SK-N-SH (cell line): ENCODE measurements at regions not wholly inside any gene's neighbourhood (a gene's known extent, or its start where the extent isn't known, plus 50 kb on each side); places are given as distances from the start of the nearest gene placed in this dataset.

Source experiments
- CTCF ChIA-PET: fragments of 300-600, 350-600 bp; formaldehyde crosslinking; extraction: SDS; loops from one replicate; lab custom pipeline; 2021; lab: Yijun Ruan, JAX
- POLR2A ChIA-PET: fragments of 350-600 bp; sonication (Branson Sonifier 250); formaldehyde crosslinking; extraction: SDS; loops from one replicate; lab custom pipeline; 2020; ENCODE audit warnings: antibody characterized with exemption, inconsistent platforms; lab: Yijun Ruan, JAX
- DNase-seq: peaks from one replicate; pipeline ENCODE4 v3.0.0; 2012
- H2AFZ ChIP-seq: fragments of 200-600 bp; sonication (generic); 2 replicates; pipeline ENCODE4 v1.8.1; 2016; ENCODE audit warnings: antibody characterized with exemption, mild to moderate bottlenecking, low read depth
- H3F3A ChIP-seq: fragments of 200-600 bp; sonication (generic); replicated peaks from 2 replicates; pipeline ENCODE3; 2016; ENCODE audit warnings: antibody characterized with exemption, mild to moderate bottlenecking; ENCODE audit not compliant: insufficient read depth
- H3K27ac ChIP-seq, 2 experiments: fragments of 200-500 bp in 1 of 2; fragments of 200-600 bp in 1 of 2; sonication (Bioruptor generic) in 1 of 2; sonication (generic), shearing (Covaris generic) in 1 of 2; 2 replicates each; pipeline versions ENCODE4 v1.5.1 to v1.6.1; 2014 to 2016; ENCODE audit warnings: low read depth in 2 of 2, inconsistent platforms in 1 of 2, low read length in 1 of 2, mild to moderate bottlenecking in 1 of 2, mixed read lengths in 1 of 2
- H3K27me3 ChIP-seq: fragments of 200-600 bp; sonication (generic), shearing (Covaris generic); 2 replicates; pipeline ENCODE4 v1.6.1; 2016; ENCODE audit warnings: mixed run types; ENCODE audit not compliant: insufficient read depth
- H3K36me3 ChIP-seq, 2 experiments: fragments of 200-500 bp in 1 of 2; fragments of 200-600 bp in 1 of 2; sonication (Bioruptor generic) in 1 of 2; sonication (generic) in 1 of 2; replicated peaks in 1 of 2; 2 replicates each; pipeline versions ENCODE3 to v1.5.1; 2014 to 2016; ENCODE audit warnings: low read length in 1 of 2, mild to moderate bottlenecking in 1 of 2; ENCODE audit not compliant: insufficient read depth in 2 of 2, control insufficient read depth in 1 of 2
- H3K4me1 ChIP-seq, 2 experiments: fragments of 200-500 bp in 1 of 2; fragments of 200-600 bp in 1 of 2; sonication (Bioruptor generic) in 1 of 2; sonication (generic), shearing (Covaris generic) in 1 of 2; 2 replicates each; pipeline versions ENCODE4 v1.5.1 to v1.6.1; 2014 to 2016; ENCODE audit warnings: low read depth in 1 of 2, low read length in 1 of 2, mixed run types in 1 of 2; ENCODE audit not compliant: insufficient read depth in 2 of 2, control insufficient read depth in 1 of 2
- H3K4me2 ChIP-seq: fragments of 200-600 bp; sonication (generic), shearing (Covaris generic); 2 replicates; pipeline ENCODE4 v1.6.1; 2017; ENCODE audit warnings: mixed run types
- H3K4me3 ChIP-seq, 2 experiments: fragments of 200-500 bp in 1 of 2; fragments of 200-600 bp in 1 of 2; sonication (Bioruptor generic) in 1 of 2; sonication (generic), shearing (Covaris generic) in 1 of 2; 2 replicates each; pipeline versions ENCODE4 v1.5.1 to v1.8.1; 2014 to 2016; ENCODE audit warnings: low read depth in 2 of 2, inconsistent platforms in 1 of 2, low read length in 1 of 2, mild to moderate bottlenecking in 1 of 2, mixed read lengths in 1 of 2, moderate library complexity in 1 of 2
- H3K79me2 ChIP-seq: fragments of 200-600 bp; sonication (generic); 2 replicates; pipeline ENCODE4 v1.8.1; 2017; ENCODE audit warnings: mild to moderate bottlenecking; ENCODE audit not compliant: insufficient read depth
- H3K9ac ChIP-seq: fragments of 200-600 bp; sonication (generic); 2 replicates; pipeline ENCODE4 v1.6.1; 2017; ENCODE audit warnings: mixed run types
- H3K9me2 ChIP-seq: fragments of 200-600 bp; sonication (generic); 2 replicates; pipeline ENCODE4 v1.6.1; 2017; ENCODE audit warnings: mixed run types
- H3K9me3 ChIP-seq: fragments of 200-600 bp; sonication (generic); 2 replicates; pipeline ENCODE4 v1.6.1; 2017; ENCODE audit warnings: mixed run types, mild to moderate bottlenecking, moderate library complexity
- H4K20me1 ChIP-seq: fragments of 200-600 bp; sonication (generic); 2 replicates; pipeline ENCODE4 v1.6.1; 2017; ENCODE audit warnings: mild to moderate bottlenecking, mixed run types; ENCODE audit not compliant: insufficient read depth
- CHD2 ChIP-seq: fragments of 150-350 bp; IDR thresholded peaks from 2 replicates; pipeline ENCODE4 v1.6.1; 2018; ENCODE audit warnings: low read length; ENCODE audit not compliant: partially characterized antibody
- CTCF ChIP-seq: fragments of 200-600 bp; sonication (generic); IDR thresholded peaks from 2 replicates; pipeline ENCODE4 v1.6.1; 2017; ENCODE audit warnings: antibody characterized with exemption, mild to moderate bottlenecking, moderate library complexity
- ELF1 ChIP-seq: IDR thresholded peaks from 2 replicates; pipeline ENCODE4 v1.4.0; 2012
- FOSL2 ChIP-seq: IDR thresholded peaks from 2 replicates; pipeline ENCODE4 v1.4.0; 2012; ENCODE audit warnings: low read depth, mild to moderate bottlenecking, moderate library complexity, borderline replicate concordance
- FOXM1 ChIP-seq: IDR thresholded peaks from 2 replicates; pipeline ENCODE4 v1.4.0; 2012; ENCODE audit warnings: low read depth, mild to moderate bottlenecking
- GABPA ChIP-seq: IDR thresholded peaks from 2 replicates; pipeline ENCODE4 v1.4.0; 2012; ENCODE audit warnings: low read depth, mild to moderate bottlenecking
- GATA2 ChIP-seq: sonication (generic); formaldehyde crosslinking; IDR thresholded peaks from 2 replicates; pipeline ENCODE4 v1.5.0; 2020; ENCODE audit warnings: mild to moderate bottlenecking, missing genetic modification reagents
- IRF3 ChIP-seq: fragments of 150-350 bp; IDR thresholded peaks from 2 replicates; pipeline ENCODE4 v1.6.1; 2016; ENCODE audit warnings: mild to moderate bottlenecking, low read depth, low read length
- NFIC ChIP-seq: IDR thresholded peaks from 2 replicates; pipeline ENCODE4 v1.4.0; 2012; ENCODE audit warnings: borderline replicate concordance
- RAD21 ChIP-seq: IDR thresholded peaks from 2 replicates; pipeline ENCODE4 v1.6.1; 2012; ENCODE audit warnings: mild to moderate bottlenecking, low read length
- RXRA ChIP-seq: IDR thresholded peaks from 2 replicates; pipeline ENCODE4 v1.4.0; 2012; ENCODE audit warnings: low read depth, mild to moderate bottlenecking, borderline replicate concordance
- SIN3A ChIP-seq: IDR thresholded peaks from 2 replicates; pipeline ENCODE4 v1.6.1; 2012; ENCODE audit warnings: low read depth, mild to moderate bottlenecking, low read length, moderate library complexity, borderline replicate concordance
- SMC3 ChIP-seq: IDR thresholded peaks from 2 replicates; pipeline ENCODE4 v1.6.1; 2012; ENCODE audit warnings: low read depth, low read length, improper control_type of control experiment
- ZBTB33 ChIP-seq: IDR thresholded peaks from 2 replicates; pipeline ENCODE4 v1.4.0; 2012; ENCODE audit warnings: low read depth, borderline replicate concordance
- WGBS: methylation state at CpG from one replicate; pipeline ENCODE4 v1.1.6; 2017; ENCODE audit warnings: low lambda C conversion rate; 5-methylcytosine and 5-hydroxymethylcytosine counted together

- ChIA-PET CTCF (interaction anchor here (0.7 to 2.5 kb wide), 7 partner anchors 7 to 84 kb away, joined by 3 to 9 read pairs (median 3); no protein-coding TSS in a partner anchor), POLR2A (no interaction called here)
- Histone ChIP-seq H3K4me2 (no peak overlapping the region), H3K27me3 (no peaks in the 10 kb centered on the region; the same call in 1 of the 2 replicates), H3K9ac (no peak overlapping the region), H3K9me2 (no peaks in the 10 kb centered on the region), H4K20me1 (no peaks in the 10 kb centered on the region), H3K4me1 (peaks cover 0 to 19% of the 10 kb centered on the region in 2 experiments; a peak in 1 of 4 replicates), H2AFZ (no peak overlapping the region), H3K4me3 (no peak overlapping the region), H3K27ac (no peak overlapping the region), H3K9me3 (no peaks in the 10 kb centered on the region), H3K36me3 (no peaks in the 10 kb centered on the region), H3F3A (no peaks in the 10 kb centered on the region), H3K79me2 (no peaks in the 10 kb centered on the region)
- TF ChIP-seq CTCF (peak; percentile 62), GABPA (no peak), RAD21 (peak; percentile 64), FOSL2 (no peak), ZBTB33 (no peak), SMC3 (peak; percentile 71)
- 22% methylated on average over 12 of the region's 12 CpGs for WGBS
- DNase-seq = peak; percentile 30
These were observed 115.8 kb downstream of the DAD1 start for GRCh38 chr14:22472935-22473854.

- no peaks in the 10 kb centered on the region for H3K79me2 ChIP-seq
- H3K4me2 ChIP-seq = no peak overlapping the region
- WGBS = 18% methylated on average over 2 of the region's 2 CpGs
- H3K9me3 ChIP-seq = no peaks in the 10 kb centered on the region
- H3K27ac ChIP-seq = no peak overlapping the region
- no peaks in the 10 kb centered on the region for H3K36me3 ChIP-seq
- no peaks in the 10 kb centered on the region for H3K9me2 ChIP-seq
- no peaks in the 10 kb centered on the region for H3F3A ChIP-seq
- DNase-seq = no peak
- peaks cover 6% of the 10 kb centered on the region; the same call in 1 of the 2 replicates for H3K27me3 ChIP-seq
- H3K4me3 ChIP-seq = no peak overlapping the region
- H3K9ac ChIP-seq = no peak overlapping the region
- H2AFZ ChIP-seq = no peak overlapping the region
- ChIA-PET CTCF (interaction anchor here (0.7 to 2.5 kb wide), 10 partner anchors 8 to 98 kb away, joined by 3 to 9 read pairs (median 3); no protein-coding TSS in a partner anchor), POLR2A (no interaction called here)
- TF ChIP-seq GATA2 (CRISPR knock-in tag) (no peak), NFIC (no peak), RXRA (no peak), IRF3 (no peak), GABPA (no peak), SIN3A (no peak), FOSL2 (no peak), CHD2 (no peak), FOXM1 (no peak), ELF1 (no peak)
- H3K4me1 ChIP-seq = peaks cover 0 to 19% of the 10 kb centered on the region in 2 experiments; a peak in 1 of 4 replicates
- no peaks in the 10 kb centered on the region for H4K20me1 ChIP-seq
These were observed 116.6 kb downstream of the DAD1 start for GRCh38 chr14:22472466-22472865.
